ENCODE measurements at regions not wholly inside any gene's neighbourhood (a gene's known extent, or its start where the extent isn't known, plus 50 kb on each side); places are given as distances from the start of the nearest gene placed in this dataset.

DNA sequence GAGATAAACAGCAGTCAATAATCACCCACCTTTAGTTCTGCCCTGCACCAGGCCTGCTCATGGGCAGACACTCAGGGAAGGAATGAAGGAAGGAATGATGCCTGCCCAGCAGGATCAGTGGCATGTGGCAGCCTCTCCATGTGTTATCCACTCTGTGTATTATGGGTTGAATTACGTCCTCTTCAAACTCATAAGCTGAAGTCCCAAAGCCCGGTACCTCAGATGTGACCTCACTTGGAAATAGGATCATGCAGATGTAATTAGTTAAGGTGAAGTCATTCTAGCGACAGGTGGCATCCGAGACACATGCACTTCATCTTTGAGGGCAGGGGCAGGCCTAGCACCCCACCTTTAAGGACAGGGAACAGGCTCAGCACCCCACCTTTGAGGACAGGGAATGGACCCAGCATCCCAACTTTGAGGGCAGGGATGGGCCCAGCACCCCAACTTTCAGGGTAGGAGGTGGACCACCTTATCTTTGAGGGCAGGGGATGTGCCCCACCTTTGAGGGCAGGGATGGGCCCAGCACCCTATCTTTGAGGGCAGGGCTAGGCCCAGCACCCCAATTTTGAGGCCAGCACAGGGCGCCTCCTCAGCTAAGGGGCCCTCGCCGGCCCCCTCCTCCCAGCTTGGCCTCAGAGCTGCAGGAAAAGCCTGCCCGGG lies 127.6 kb downstream of the URI1 start:
- no peak for TF ChIP-seq CTCF (IDR thresholded peaks at IDR 0.05)
- no peak for TF ChIP-seq POLR2A (IDR thresholded peaks at IDR 0.05)
